GM23248 (cell line): ENCODE measurements at regions not wholly inside any gene's neighbourhood (a gene's known extent, or its start where the extent isn't known, plus 50 kb on each side); places are given as distances from the start of the nearest gene placed in this dataset.

Experiments used
- EZH2 ChIP-seq: fragments of 200-600 bp; sonication (generic); IDR thresholded peaks from 2 replicates; pipeline ENCODE4 v1.6.1; 2018; ENCODE audit warnings: antibody characterized with exemption, mild to moderate bottlenecking; ENCODE audit not compliant: insufficient read depth, poor library complexity, severe bottlenecking
- EZH2phosphoT487 ChIP-seq: fragments of 200-600 bp; sonication (generic); IDR thresholded peaks from 2 replicates; pipeline ENCODE4 v1.6.1; 2018; ENCODE audit warnings: antibody characterized with exemption, moderate library complexity, mild to moderate bottlenecking, low read depth; ENCODE audit not compliant: insufficient read depth

- TF ChIP-seq EZH2 (no peak), EZH2phosphoT487 (no peak)
These were observed 239.1 kb downstream of the ZNF674 start for GRCh38 chrX:46306103-46306502.
